HepG2 (cell line): ENCODE measurements at regions not wholly inside any gene's neighbourhood (a gene's known extent, or its start where the extent isn't known, plus 50 kb on each side); places are given as distances from the start of the nearest gene placed in this dataset.

Experiments used
- CBX1 ChIP-seq: IDR thresholded peaks from one replicate; pipeline ENCODE4 v1.6.1; 2016; ENCODE audit warnings: antibody characterized with exemption, low read depth
- SMARCC2 ChIP-seq: fragments of 450-650 bp; IDR thresholded peaks from 2 replicates; pipeline ENCODE4 v1.6.1; 2017; ENCODE audit warnings: antibody characterized with exemption, mild to moderate bottlenecking
- THYN1 ChIP-seq: sonication (generic); formaldehyde crosslinking; IDR thresholded peaks from 2 replicates; pipeline ENCODE4 v1.8.1; 2023; ENCODE audit warnings: low read depth, mild to moderate bottlenecking, moderate library complexity, missing genetic modification reagents, borderline replicate concordance
- TF ChIP-seq, protein P1 (sequence below): sonication (generic); formaldehyde crosslinking; IDR thresholded peaks from 2 replicates; pipeline ENCODE4 v1.4.0; 2020; ENCODE audit warnings: mild to moderate bottlenecking, missing genetic modification reagents
- TF ChIP-seq, protein P2 (sequence below): sonication (generic); formaldehyde crosslinking; IDR thresholded peaks from 2 replicates; pipeline ENCODE4 v1.8.0; 2022; ENCODE audit warnings: missing genetic modification reagents, mild to moderate bottlenecking, moderate library complexity, borderline replicate concordance
- TF ChIP-seq, protein P3 (sequence below): sonication (generic); formaldehyde crosslinking; IDR thresholded peaks from 2 replicates; pipeline ENCODE4 v1.8.1; 2023; ENCODE audit warnings: missing genetic modification reagents, inconsistent platforms, borderline replicate concordance

DNA sequence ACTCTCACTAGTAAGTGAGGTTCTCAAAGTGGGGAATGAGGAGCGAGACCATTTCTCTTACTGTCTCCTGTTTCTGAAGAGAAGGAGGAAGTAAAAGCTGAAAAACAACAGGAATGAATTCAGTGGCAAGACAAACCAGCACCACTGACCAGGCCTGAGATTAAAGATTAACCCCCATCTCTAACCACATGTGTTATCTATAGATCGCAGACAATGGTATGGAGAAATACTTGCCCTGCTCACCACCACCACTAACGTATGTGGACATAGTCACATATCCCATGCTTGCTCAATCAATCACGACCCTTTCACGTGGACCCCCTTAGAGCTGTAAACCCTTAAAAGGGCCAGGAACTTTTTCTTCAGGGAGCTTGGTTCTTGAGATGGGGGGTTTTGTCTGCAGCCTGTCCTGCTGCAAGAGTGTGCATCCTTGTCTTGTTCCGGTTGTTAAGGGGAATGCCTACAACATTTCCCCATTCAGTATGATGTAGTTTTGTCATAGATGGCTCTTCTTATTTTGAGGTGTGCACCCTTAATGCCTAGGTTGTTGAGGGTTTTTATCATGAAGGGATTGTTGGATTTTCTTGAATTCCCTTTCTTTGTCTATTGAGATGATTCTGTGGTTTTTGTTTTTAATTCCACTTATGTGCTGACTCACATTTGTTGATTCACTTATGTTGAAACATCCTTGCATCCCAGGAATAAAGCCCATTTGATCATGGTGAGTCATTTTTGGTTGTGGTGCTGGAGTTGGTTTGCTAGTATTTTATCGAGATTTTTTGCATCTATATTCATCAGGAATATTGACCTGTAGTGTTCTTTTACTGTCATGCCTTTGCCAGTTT, 698.8 kb upstream of the LMO3 start (continued):
- TF ChIP-seq, protein P1, sequence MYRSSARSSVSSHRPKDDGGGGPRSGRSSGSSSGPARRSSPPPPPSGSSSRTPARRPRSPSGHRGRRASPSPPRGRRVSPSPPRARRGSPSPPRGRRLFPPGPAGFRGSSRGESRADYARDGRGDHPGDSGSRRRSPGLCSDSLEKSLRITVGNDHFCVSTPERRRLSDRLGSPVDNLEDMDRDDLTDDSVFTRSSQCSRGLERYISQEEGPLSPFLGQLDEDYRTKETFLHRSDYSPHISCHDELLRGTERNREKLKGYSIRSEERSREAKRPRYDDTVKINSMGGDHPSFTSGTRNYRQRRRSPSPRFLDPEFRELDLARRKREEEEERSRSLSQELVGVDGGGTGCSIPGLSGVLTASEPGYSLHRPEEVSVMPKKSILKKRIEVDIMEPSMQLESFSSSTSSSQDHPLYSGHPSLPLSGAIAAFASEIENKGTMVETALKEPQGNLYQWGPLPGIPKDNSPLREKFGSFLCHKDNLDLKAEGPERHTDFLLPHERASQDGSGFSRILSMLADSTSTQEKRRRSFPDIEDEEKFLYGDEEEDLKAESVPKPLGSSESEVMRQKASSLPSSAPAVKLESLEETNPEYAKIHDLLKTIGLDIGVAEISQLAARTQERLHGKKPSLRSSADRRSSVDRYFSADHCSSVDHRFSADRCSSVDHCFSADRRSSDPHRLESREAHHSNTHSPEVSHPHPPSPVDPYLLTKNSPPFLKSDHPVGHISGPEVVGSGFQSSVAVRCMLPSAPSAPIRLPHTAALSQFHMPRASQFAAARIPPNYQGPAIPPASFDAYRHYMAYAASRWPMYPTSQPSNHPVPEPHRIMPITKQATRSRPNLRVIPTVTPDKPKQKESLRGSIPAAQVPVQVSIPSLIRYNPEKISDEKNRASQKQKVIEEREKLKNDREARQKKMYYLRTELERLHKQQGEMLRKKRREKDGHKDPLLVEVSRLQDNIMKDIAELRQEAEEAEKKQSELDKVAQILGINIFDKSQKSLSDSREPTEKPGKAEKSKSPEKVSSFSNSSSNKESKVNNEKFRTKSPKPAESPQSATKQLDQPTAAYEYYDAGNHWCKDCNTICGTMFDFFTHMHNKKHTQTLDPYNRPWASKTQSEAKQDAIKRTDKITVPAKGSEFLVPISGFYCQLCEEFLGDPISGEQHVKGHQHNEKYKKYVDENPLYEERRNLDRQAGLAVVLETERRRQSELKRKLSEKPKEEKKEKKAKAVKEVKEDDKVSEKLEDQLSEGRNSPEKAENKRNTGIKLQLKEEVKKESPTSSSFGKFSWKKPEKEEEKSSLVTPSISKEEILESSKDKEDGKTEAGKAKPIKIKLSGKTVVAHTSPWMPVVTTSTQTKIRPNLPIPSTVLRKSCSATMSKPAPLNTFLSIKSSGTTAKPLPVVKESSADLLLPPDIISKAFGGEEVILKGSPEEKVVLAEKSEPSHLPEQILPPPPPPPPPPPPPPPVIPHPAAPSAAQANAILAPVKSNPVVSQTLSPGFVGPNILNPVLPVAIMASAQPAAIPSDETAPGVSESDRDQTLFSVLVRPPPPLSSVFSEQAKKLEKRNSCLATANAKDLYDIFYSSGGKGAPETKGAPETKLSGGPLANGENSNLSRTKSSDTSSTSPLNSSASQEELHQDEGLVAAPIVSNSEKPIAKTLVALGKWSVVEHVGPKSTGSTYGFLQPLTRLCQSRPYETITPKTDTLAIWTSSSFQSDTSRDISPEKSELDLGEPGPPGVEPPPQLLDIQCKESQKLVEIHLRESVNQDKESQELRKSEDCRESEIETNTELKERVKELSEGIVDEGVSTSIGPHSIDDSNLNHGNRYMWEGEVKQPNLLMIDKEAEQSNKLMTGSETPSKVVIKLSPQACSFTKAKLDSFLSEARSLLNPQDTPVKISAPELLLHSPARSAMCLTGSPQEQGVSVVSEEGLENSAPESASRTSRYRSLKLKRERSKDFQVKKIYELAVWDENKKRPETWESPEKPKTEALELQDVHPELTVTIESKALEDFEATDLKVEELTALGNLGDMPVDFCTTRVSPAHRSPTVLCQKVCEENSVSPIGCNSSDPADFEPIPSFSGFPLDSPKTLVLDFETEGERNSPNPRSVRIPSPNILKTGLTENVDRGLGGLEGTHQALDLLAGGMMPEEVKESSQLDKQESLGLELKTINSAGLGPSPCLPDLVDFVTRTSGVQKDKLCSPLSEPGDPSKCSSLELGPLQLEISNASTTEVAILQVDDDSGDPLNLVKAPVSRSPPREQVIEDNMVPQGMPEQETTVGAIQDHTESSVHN (CRISPR knock-in tag), result no peak
- TF ChIP-seq, protein P2, sequence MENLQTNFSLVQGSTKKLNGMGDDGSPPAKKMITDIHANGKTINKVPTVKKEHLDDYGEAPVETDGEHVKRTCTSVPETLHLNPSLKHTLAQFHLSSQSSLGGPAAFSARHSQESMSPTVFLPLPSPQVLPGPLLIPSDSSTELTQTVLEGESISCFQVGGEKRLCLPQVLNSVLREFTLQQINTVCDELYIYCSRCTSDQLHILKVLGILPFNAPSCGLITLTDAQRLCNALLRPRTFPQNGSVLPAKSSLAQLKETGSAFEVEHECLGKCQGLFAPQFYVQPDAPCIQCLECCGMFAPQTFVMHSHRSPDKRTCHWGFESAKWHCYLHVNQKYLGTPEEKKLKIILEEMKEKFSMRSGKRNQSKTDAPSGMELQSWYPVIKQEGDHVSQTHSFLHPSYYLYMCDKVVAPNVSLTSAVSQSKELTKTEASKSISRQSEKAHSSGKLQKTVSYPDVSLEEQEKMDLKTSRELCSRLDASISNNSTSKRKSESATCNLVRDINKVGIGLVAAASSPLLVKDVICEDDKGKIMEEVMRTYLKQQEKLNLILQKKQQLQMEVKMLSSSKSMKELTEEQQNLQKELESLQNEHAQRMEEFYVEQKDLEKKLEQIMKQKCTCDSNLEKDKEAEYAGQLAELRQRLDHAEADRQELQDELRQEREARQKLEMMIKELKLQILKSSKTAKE (CRISPR knock-in tag), result no peak
- TF ChIP-seq THYN1 (CRISPR knock-in tag) (no peak), CBX1 (no peak), SMARCC2 (no peak)
- TF ChIP-seq, protein P3, sequence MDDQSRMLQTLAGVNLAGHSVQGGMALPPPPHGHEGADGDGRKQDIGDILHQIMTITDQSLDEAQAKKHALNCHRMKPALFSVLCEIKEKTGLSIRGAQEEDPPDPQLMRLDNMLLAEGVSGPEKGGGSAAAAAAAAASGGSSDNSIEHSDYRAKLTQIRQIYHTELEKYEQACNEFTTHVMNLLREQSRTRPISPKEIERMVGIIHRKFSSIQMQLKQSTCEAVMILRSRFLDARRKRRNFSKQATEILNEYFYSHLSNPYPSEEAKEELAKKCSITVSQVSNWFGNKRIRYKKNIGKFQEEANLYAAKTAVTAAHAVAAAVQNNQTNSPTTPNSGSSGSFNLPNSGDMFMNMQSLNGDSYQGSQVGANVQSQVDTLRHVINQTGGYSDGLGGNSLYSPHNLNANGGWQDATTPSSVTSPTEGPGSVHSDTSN (CRISPR knock-in tag), result no peak
